ENCODE measurements at regions not wholly inside any gene's neighbourhood (a gene's known extent, or its start where the extent isn't known, plus 50 kb on each side); places are given as distances from the start of the nearest gene placed in this dataset.

- TF ChIP-seq CTCF (conservative IDR thresholded peaks at IDR 0.05; ENCODE audit: low read depth, low read length): no peak
- no peak for DNase-seq (ENCODE audit: low read depth)
- no peak overlapping the region for H3K4me3 ChIP-seq (ENCODE audit: low read depth, low read length)
Measured at GRCh38 chr17:57174591-57174990, 81.7 kb upstream of the MSI2 start.

- H3K4me3 ChIP-seq (ENCODE audit: low read depth, low read length): no peak overlapping the region
- no peak for DNase-seq (ENCODE audit: low read depth)
- TF ChIP-seq CTCF (conservative IDR thresholded peaks at IDR 0.05; ENCODE audit: low read depth, low read length): no peak
Measured at GRCh38 chr17:57178839-57179238, 77.5 kb upstream of the MSI2 start.

GRCh38 chr17:57182621-57183020, 73.7 kb upstream of the MSI2 start:
- no peak for DNase-seq (ENCODE audit: low read depth)
- TF ChIP-seq CTCF (conservative IDR thresholded peaks at IDR 0.05; ENCODE audit: low read depth, low read length): no peak
- H3K4me3 ChIP-seq (ENCODE audit: low read depth, low read length): no peak overlapping the region

GRCh38 chr17:57186226-57187019, 69.9 kb upstream of the MSI2 start:
- TF ChIP-seq CTCF (conservative IDR thresholded peaks at IDR 0.05; ENCODE audit: low read depth, low read length): no peak
- no peak for DNase-seq (ENCODE audit: low read depth)
- H3K4me3 ChIP-seq (ENCODE audit: low read depth, low read length): no peak overlapping the region

GRCh38 chr17:57187391-57187790, 68.9 kb upstream of the MSI2 start:
- DNase-seq (ENCODE audit: low read depth): no peak
- H3K4me3 ChIP-seq (ENCODE audit: low read depth, low read length): no peak overlapping the region
- no peak for TF ChIP-seq CTCF (conservative IDR thresholded peaks at IDR 0.05; ENCODE audit: low read depth, low read length)

GRCh38 chr17:57195785-57196460, 60.4 kb upstream of the MSI2 start:
- DNase-seq (ENCODE audit: low read depth): peak; percentile 39
- TF ChIP-seq CTCF (conservative IDR thresholded peaks at IDR 0.05; ENCODE audit: low read depth, low read length): no peak

More at GRCh38 chr17:57195785-57196460, 60.4 kb upstream of the MSI2 start:
- no peak overlapping the region for H3K4me3 ChIP-seq (ENCODE audit: low read depth, low read length)

Measured in choroid plexus epithelial cell (primary cell).